Smooth muscle cell (in vitro differentiated cells): ENCODE measurements at regions not wholly inside any gene's neighbourhood (a gene's known extent, or its start where the extent isn't known, plus 50 kb on each side); places are given as distances from the start of the nearest gene placed in this dataset.
"Not testable (repeated sequence)": the region's sequence is repeated elsewhere in the genome, so short reads cannot be mapped to it uniquely, and the experiment has no call there.

Experiments used
- DNase-seq: peaks from one replicate; lab custom pipeline; 2025; ENCODE audit not compliant: unreplicated experiment; lab: John Stamatoyannopoulos, UW
- H2AFZ ChIP-seq: fragments of 200-600 bp; sonication (generic); 2 replicates; pipeline ENCODE4 v1.6.0; 2016; ENCODE audit warnings: antibody characterized with exemption, low read depth, mild to moderate bottlenecking
- H3F3A ChIP-seq: fragments of 200-600 bp; sonication (generic); 2 replicates; pipeline ENCODE4 v1.6.0; 2017; ENCODE audit warnings: antibody characterized with exemption, low read depth
- H3K27ac ChIP-seq: fragments of 200-600 bp; sonication (generic); 2 replicates; pipeline ENCODE4 v1.5.1; 2016; ENCODE audit warnings: low read depth, mild to moderate bottlenecking
- H3K27me3 ChIP-seq: fragments of 200-600 bp; sonication (generic); 2 replicates; pipeline ENCODE4 v1.6.1; 2016; ENCODE audit warnings: low read depth, mild to moderate bottlenecking
- H3K36me3 ChIP-seq: fragments of 200-600 bp; sonication (generic); 2 replicates; pipeline ENCODE4 v1.5.1; 2016; ENCODE audit warnings: low read depth
- H3K4me1 ChIP-seq: fragments of 200-600 bp; sonication (generic); 2 replicates; pipeline ENCODE4 v1.5.1; 2016; ENCODE audit warnings: low read depth
- H3K4me2 ChIP-seq: fragments of 200-600 bp; sonication (generic); 2 replicates; pipeline ENCODE4 v1.6.0; 2016; ENCODE audit warnings: mild to moderate bottlenecking
- H3K4me3 ChIP-seq: fragments of 200-600 bp; sonication (generic); 2 replicates; pipeline ENCODE4 v1.5.1; 2016; ENCODE audit warnings: mild to moderate bottlenecking
- H3K79me2 ChIP-seq: fragments of 200-600 bp; sonication (generic); 2 replicates; pipeline ENCODE4 v1.6.0; 2016; ENCODE audit warnings: low read depth, mild to moderate bottlenecking
- H3K9ac ChIP-seq: fragments of 200-600 bp; sonication (generic); 2 replicates; pipeline ENCODE4 v1.6.0; 2016; ENCODE audit warnings: low read depth
- H3K9me3 ChIP-seq: fragments of 200-600 bp; sonication (generic); replicated peaks from 2 replicates; pipeline ENCODE4 v1.5.1; 2016; ENCODE audit warnings: low read depth
- H4K20me1 ChIP-seq: fragments of 200-600 bp; sonication (generic); 2 replicates; pipeline ENCODE4 v1.6.0; 2016; ENCODE audit warnings: low read depth
- CTCF ChIP-seq: fragments of 200-600 bp; sonication (generic); IDR thresholded peaks from 2 replicates; pipeline ENCODE4 v1.5.1; 2017; ENCODE audit warnings: borderline replicate concordance, mild to moderate bottlenecking, antibody characterized with exemption; ENCODE audit not compliant: insufficient read depth, poor library complexity, severe bottlenecking
- WGBS: methylation state at CpG from one replicate; pipeline ENCODE4 v1.1.7; 2016; ENCODE audit warnings: low lambda C conversion rate; 5-methylcytosine and 5-hydroxymethylcytosine counted together

GRCh38 chr1:76700200-76700599 is 167.1 kb upstream of the ST6GALNAC5 start:
- H3K27ac ChIP-seq, result not testable (repeated sequence)

GRCh38 chr1:76705560-76705959 is 161.7 kb upstream of the ST6GALNAC5 start:
- no peaks in the 10 kb centered on the region for H4K20me1 ChIP-seq
- no peaks in the 10 kb centered on the region for H3K9me3 ChIP-seq
- no peak overlapping the region for H3K9ac ChIP-seq
- no peak for DNase-seq
- no peaks in the 10 kb centered on the region for H3K4me1 ChIP-seq
- 80% methylated on average over 4 of the region's 4 CpGs for WGBS
- no peaks in the 10 kb centered on the region for H3K36me3 ChIP-seq
- no peaks in the 10 kb centered on the region for H3K27me3 ChIP-seq
- no peak overlapping the region for H3K4me3 ChIP-seq
- no peaks in the 10 kb centered on the region for H3F3A ChIP-seq
- no peak for TF ChIP-seq CTCF
- H3K79me2 ChIP-seq, result no peaks in the 10 kb centered on the region
- no peak overlapping the region for H3K27ac ChIP-seq
- H2AFZ ChIP-seq, result no peak overlapping the region
- no peak overlapping the region for H3K4me2 ChIP-seq

More at GRCh38 chr1:76700200-76700599, 167.1 kb upstream of the ST6GALNAC5 start:
- not testable (repeated sequence) for H3K36me3 ChIP-seq, H3K27me3 ChIP-seq, H3K4me3 ChIP-seq, H3K9me3 ChIP-seq, H3K4me2 ChIP-seq, DNase-seq, H3K4me1 ChIP-seq, H2AFZ ChIP-seq, H4K20me1 ChIP-seq, H3F3A ChIP-seq, H3K9ac ChIP-seq, H3K79me2 ChIP-seq
- WGBS, result 95% methylated on average over 12 of the region's 12 CpGs

- no peaks in the 10 kb centered on the region for H3K27me3 ChIP-seq
- TF ChIP-seq CTCF, result no peak
- H3K27ac ChIP-seq, result no peak overlapping the region
- no peak overlapping the region for H2AFZ ChIP-seq
- no peaks in the 10 kb centered on the region for H3F3A ChIP-seq
- H4K20me1 ChIP-seq, result no peaks in the 10 kb centered on the region
- H3K4me1 ChIP-seq, result no peaks in the 10 kb centered on the region
- DNase-seq, result no peak
- H3K4me3 ChIP-seq, result no peak overlapping the region
- H3K36me3 ChIP-seq, result no peaks in the 10 kb centered on the region
- 85% methylated on average over 2 of the region's 2 CpGs for WGBS
- H3K79me2 ChIP-seq, result no peaks in the 10 kb centered on the region
- no peak overlapping the region for H3K9ac ChIP-seq
- H3K4me2 ChIP-seq, result no peak overlapping the region
- no peaks in the 10 kb centered on the region for H3K9me3 ChIP-seq
Measured at GRCh38 chr1:76713535-76713934, 153.7 kb upstream of the ST6GALNAC5 start.

- H3K4me1 ChIP-seq, result no peaks in the 10 kb centered on the region
- no peak overlapping the region for H3K9ac ChIP-seq
- no peak overlapping the region for H2AFZ ChIP-seq
- DNase-seq, result no peak
- no peaks in the 10 kb centered on the region for H4K20me1 ChIP-seq
- no peak overlapping the region for H3K4me2 ChIP-seq
- H3K36me3 ChIP-seq, result no peaks in the 10 kb centered on the region
- no peaks in the 10 kb centered on the region for H3K27me3 ChIP-seq
- no peaks in the 10 kb centered on the region for H3F3A ChIP-seq
- 96% methylated on average over 1 of the region's 1 CpG for WGBS
- H3K9me3 ChIP-seq, result no peaks in the 10 kb centered on the region
- no peaks in the 10 kb centered on the region for H3K79me2 ChIP-seq
- H3K27ac ChIP-seq, result no peak overlapping the region
- no peak overlapping the region for H3K4me3 ChIP-seq
- no peak for TF ChIP-seq CTCF
Measured at GRCh38 chr1:76715474-76715873, 151.8 kb upstream of the ST6GALNAC5 start.
